ELR (cell line): ENCODE measurements at regions not wholly inside any gene's neighbourhood (a gene's known extent, or its start where the extent isn't known, plus 50 kb on each side); places are given as distances from the start of the nearest gene placed in this dataset.

Experiments used
- DNase-seq: peaks from one replicate; pipeline ENCODE4 v3.0.0-alpha.2; 2015; ENCODE audit warnings: low read depth

- no peak for DNase-seq
These were observed 120.9 kb upstream of the LHX1 start for GRCh38 chr17:36816214-36816906.

DNA sequence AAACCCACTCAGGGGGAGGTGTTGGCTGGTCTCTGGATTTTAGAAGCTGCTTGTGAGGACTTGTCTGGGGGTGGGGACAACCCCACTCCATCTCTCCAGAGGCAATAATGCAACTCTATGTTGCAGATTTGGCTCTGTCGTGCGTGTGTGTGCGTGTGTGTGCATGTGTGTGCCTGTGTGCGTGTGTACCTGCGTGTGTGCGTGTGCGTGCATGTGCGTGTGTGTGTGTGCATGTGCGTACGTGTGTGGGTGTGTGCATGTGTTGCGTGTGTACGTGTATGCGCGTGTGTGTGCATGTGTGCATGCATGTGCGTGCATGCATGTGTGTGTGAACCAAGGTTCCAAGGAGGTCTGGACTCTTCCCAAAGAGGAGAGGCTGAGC lies 120.4 kb upstream of the LHX1 start:
- no peak for DNase-seq

DNA sequence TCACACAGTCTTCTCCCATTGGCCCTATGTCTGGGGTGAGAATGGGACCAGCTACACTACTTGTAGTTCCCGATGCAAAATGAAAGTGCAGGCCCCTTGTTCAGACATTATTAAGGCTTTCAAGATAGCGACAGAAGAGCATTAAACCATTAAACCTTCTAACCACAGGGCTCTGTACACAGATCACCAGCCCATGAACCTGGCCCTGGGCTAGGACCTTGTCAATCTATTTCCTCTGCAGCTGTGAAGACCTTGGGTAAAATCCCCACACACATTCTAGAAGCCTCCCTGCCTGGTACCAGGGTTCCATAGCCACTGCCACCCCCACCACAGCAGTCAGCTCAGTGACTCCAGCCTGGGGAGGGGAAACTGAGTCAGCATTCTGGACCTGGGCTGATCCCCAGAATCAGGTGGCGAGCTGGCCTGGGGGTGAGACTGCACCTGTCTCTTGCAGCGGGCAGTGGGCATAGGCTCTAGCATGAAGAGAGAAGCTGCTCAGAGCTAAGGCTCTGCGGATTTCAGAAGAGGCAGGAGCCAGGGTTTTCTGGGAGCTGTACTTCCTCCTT lies 119.7 kb upstream of the LHX1 start:
- no peak for DNase-seq

DNA sequence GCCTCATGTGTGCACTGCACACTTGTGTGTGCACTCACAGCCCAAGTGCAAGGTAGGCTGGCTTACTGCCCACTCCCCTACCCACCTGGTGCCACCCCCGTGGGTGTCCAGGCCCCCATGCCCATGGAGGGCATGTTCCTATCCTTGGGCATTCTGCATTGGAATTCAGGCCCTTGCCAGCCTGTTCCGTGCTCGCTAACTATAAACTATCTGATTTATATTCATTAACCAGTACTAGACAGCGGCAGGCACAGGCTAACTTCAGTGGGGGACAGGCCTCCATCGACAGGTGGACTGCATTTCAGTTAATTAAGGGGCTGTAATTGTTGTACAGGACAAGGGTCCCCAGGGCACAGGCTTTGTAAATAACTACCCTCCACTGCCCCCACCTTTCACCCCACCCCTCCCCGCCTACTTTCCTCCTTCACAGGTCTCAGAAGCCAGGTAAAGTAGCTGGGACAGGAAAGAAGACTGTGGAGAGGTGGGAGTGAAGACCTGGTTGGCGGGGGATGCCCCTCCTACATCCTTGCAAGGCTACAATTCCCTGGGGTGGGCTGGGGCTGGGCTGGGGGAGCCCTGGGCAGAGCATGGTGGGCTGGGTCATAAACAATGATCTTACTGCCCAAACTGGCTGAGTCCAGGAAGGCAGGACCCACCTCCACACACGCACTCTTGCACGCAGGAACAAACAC lies 119.0 kb upstream of the LHX1 start:
- DNase-seq, result no peak

DNA sequence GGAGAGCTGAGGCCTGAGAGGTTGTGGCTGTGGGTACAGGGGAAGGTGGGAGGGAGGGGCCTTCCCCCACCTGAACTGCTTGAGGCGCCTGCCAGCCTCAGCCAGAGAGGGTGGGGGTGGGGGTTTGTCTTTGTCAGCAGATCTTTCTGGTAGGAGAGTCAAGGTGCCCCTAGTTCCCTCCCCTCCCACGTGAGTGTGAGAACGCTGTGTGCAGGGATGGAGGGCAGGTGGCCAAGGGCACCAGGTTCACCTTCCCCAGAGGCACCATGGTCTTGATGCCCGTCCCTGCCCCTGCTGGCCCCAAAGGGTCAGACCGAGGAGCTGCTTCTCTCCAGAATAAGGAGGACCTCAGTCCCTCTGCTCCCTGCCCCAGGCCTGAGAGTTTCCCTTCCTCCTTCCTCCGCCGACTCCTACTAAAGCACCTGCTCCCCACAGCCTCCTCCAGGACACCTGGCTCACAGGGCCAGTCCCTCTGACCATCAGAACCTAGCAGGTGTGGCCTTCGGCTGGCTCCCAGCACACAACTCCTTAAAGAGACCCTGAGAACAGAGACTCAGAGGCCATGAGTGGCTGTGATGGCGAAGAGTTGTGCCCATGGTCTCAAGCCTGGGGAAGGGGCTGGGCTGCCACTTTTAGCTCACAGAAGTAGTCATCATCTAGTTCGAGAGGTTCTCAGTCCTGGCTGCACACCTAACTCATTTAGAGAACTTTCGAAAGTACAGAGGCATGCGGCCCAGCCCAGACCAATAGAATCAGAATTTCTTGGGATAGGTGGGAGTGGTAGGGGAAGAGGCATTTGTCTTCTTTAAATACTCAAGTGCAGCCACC lies 113.2 kb upstream of the LHX1 start:
- DNase-seq, result no peak

GRCh38 chr17:36824678-36825101 lies 112.6 kb upstream of the LHX1 start:
- peak; percentile 34 for DNase-seq

GRCh38 chr17:36825113-36825512 lies 112.2 kb upstream of the LHX1 start:
- no peak for DNase-seq

DNA sequence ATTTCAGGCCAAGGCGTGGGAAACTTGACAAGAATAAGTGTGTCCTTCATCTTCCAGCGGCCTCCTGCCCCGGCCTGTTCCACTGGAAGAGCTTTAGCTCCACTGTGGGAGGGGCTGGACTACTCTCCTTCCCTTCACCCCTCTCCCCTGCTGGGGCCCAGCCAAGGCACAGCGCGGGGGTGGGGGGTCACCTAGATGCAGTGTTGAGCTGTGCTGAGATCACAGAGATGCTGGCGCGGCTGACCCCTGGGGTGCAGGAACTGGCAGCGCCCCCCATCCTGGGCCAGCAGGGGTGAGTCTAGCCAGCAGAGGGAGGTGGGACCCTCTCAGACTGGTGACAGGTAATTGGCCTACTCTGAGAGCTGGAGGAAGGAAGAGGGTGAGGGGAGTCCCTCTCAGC lies 111.8 kb upstream of the LHX1 start:
- no peak for DNase-seq

- DNase-seq, result no peak
These were observed 111.3 kb upstream of the LHX1 start for GRCh38 chr17:36825951-36826350.

DNA sequence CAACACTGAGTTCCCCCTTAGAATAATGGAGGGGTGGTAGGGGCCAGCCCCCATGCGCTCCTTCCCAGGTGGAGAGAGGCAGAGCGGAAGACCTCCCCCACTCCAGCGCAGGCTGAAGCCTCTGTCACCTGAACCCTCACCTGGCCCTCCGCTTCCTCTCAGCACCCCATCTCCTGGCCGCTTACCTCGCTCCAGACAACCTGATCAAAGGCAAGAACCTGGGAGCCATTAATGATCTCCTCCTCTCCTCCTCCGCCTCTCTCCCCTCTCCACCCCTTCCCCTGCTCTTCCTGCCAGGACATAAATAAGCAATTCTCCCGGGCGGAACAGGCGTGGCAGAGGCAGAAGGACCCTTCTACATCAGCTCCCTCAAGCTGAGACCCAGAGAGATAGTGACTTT lies 110.2 kb upstream of the LHX1 start:
- no peak for DNase-seq

DNA sequence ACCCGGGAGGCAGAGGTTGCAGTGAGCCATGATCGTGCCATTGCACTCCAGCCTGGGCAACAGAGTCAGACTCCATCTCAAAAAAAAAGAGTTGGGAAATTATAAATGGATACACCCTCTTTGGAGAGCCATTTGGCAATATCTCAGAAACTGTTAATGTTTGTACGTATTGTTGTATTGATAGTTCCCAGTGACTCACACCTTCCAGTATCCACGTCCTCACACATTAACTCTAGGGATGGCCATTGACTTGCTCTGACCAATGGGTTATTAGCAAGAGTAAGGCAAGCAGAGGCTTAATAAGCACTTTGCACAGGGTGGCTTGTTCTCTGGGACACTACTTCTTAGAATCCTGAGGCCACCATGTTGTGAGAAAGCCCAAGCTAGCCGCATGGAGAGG lies 107.6 kb upstream of the LHX1 start:
- DNase-seq, result no peak

DNA sequence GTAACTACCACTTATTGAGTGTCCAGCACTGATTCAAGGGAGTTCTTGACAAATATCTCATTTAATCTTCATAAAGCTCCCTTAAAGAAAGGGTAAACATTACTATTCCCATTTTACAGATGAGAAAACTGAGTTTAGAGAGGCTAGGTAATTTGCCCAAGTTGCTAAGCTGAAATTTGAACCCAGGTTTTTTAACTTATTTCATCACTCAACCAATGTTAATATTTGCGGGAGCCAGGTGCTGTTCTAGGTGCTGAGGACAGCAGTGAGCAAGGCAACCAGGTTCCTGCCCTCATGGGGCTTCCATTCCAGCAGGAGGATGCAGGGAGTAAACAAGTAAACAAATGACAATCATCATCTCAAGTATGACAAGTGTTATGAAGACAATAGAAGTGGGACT lies 104.0 kb upstream of the LHX1 start:
- DNase-seq, result no peak

DNA sequence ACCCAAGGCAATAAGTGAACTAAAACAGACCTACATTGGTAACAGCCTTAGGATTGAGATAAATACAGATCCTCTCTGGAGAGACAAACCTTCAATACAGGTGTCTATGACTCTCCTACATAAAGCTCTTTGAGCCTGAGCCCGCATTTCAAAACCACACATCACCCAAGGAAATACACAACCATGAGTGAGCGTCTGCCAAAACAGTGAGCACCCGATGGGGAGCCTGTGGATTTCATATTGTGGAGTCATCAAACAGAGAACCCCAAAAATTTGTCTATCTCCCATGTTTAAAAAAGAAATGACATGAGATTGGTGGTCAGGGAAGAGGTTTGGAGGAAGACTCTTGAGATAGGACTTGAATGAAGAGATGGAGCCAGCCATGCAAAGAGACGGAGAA lies 102.2 kb upstream of the LHX1 start:
- DNase-seq, result no peak

DNA sequence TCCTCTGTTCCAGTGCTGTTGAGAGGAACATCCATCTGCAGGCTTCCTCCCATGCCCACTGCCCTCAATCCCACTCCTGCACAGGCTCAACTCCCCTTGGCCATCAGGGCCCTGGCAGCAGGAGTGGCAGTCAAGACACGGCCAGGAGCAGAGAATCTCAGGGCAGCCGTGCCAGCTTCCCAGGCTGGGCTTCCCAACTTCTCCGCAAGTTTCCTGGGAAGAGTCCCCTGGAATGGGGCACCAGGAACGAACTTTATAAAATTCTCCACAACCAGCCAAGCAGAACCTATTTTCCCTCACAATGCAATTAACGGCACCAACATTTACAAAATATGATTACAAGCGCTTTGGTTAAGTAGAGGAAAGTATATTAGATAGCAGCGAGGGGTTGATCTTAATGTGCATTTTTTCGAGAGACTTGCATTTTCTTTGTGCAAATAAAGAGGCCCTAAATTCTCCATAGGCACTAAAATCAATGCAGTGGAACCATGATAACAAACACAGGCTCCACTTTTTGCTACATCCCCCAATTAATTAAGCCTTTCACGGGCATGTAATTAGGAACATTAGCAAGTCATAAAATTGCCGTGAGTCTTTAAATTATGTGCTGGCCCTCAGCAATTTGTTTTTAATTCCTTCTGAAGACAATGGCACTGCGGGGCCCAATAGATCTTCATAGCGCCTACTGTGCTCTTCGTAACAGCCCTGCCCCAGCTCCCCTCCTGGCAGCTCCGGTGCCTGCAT lies 99.9 kb upstream of the LHX1 start:
- no peak for DNase-seq

- no peak for DNase-seq
These were observed 99.4 kb upstream of the LHX1 start for GRCh38 chr17:36837939-36838272.

- DNase-seq, result no peak
These were observed 98.0 kb upstream of the LHX1 start for GRCh38 chr17:36839256-36839655.

GRCh38 chr17:36840796-36841195 lies 96.5 kb upstream of the LHX1 start:
- DNase-seq, result no peak

DNA sequence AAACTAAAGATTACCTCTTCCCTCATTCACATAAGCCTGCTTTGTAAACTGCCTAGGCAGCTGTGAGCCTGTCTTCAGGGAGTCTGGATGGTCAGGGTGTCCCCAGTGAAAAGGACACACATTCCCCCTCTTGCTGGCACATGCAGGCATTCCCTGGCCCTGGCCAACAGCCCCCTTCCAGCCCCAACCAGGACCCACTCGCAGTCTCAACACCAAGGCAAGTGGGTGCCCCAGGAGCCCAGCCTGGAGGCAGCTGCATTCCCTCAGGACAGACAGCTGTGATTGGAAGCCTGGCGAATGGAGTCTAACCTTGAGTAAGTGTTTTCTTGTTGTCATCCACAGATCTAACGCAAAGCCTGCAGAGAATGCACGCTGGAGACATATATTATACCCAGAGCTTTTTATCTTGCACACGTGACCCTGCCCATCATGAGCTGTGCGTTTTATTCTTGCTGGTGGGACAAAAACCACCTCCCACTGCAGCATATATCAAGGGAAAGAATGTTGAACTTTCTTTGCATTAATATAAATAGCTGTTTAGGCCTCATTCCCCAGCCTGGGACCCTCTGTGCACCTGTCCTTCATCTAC lies 95.0 kb upstream of the LHX1 start:
- DNase-seq, result no peak

DNA sequence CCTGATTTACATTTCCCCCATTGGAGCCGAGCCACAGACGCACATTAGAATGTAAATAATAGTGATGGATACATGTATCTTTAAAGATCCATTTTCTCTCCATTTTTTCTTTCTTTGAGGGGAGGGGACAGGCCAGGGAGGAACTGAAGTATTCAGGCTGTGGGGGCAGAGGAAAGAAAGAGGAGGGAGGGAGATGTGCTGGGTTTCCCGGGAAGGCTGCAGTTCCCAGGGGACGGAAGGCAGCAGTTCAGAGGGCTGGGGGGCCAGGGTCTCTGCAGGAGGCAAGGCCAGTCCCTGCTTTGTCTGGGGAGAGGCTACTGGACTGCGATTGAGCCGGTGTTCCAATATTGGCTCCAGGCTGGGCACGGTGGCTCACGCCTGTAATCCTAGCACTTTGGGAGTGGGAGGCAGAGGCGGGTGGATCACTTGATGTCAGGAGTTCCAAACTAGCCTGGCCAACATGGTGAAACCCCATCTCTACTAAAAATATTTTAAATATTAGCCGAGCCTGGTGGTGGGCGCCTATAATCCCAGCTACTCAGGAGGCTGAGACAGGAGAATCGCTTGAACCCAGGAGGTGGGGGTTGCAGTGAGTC lies 94.2 kb upstream of the LHX1 start:
- no peak for DNase-seq

DNA sequence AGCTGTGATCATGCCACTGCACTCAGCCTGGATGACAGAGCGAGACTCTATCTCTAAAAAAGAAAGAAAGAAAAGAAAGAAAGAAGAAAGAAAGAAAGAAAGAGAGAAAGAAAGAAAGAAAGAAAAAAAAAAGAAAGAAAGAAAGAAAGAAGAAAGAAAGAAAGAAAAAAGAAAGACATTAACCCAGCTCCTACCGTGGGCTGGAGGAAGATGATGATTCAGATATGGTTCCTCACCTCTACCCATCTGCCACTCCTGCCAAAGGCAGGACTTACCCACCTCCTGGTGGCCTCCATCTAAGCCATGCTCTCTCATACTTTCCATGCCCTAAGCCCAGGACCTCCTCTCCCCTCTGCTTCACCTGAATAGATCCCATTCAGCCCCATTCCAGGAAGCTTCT lies 93.3 kb upstream of the LHX1 start:
- no peak for DNase-seq

DNA sequence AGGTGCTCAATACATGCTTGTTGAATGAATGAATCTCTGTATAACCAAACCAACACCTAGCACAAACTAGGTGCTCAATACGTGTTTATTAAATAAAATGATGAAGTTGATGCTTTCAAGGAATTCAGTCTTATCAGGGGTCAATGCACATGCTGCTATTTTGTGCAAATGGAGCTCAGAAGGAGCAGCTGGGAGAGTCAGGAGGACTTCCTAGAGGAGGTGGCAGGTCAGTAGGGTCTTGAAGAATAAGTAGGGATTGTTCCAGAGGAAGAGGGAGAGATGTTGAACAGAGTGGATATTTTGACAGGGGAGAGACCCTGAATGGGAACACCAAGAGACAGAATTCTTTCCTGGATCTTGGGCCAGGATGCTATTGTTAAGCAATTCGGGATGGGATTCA lies 92.7 kb upstream of the LHX1 start:
- no peak for DNase-seq
